ENCODE measurements at regions not wholly inside any gene's neighbourhood (a gene's known extent, or its start where the extent isn't known, plus 50 kb on each side); places are given as distances from the start of the nearest gene placed in this dataset.

DNA sequence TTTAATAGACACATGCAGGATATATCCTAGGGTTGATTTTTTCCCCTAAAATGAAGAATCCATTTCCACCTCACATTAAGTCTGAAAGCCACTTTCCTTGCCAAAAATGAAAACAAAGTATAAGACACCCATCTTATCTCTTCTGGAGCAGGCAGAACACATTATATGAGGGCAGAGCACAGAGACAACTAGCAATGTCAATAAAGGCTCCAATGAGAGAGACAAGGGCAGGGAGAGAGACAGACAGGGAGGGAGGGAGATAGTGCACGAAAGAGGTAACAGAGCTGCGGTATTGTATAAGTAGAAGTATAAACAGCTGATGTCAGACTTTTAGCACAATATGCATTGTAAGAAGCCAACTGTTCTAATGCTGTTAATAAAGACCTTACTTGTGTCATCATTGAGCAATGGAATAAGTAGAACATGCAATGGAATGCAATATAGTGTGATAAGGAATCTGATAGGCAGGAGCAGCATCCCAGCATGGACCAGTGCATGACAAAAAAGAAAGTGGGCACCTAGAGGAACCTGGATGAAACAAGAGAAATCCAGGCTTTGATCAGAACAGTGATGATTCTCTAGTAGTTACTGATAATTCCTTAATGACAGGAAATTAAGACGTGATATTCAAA lies 150.6 kb upstream of the TCF4 start:
- ATAC-seq (no peak), DNase-seq (no peak)
- TF ChIP-seq, protein P1, sequence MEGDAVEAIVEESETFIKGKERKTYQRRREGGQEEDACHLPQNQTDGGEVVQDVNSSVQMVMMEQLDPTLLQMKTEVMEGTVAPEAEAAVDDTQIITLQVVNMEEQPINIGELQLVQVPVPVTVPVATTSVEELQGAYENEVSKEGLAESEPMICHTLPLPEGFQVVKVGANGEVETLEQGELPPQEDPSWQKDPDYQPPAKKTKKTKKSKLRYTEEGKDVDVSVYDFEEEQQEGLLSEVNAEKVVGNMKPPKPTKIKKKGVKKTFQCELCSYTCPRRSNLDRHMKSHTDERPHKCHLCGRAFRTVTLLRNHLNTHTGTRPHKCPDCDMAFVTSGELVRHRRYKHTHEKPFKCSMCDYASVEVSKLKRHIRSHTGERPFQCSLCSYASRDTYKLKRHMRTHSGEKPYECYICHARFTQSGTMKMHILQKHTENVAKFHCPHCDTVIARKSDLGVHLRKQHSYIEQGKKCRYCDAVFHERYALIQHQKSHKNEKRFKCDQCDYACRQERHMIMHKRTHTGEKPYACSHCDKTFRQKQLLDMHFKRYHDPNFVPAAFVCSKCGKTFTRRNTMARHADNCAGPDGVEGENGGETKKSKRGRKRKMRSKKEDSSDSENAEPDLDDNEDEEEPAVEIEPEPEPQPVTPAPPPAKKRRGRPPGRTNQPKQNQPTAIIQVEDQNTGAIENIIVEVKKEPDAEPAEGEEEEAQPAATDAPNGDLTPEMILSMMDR (IDR thresholded peaks at IDR 0.05), result no peak
- Histone ChIP-seq H3K4me3 (no peak overlapping the region), H3K9me3 (peaks cover 16% of the 10 kb centered on the region), H3K36me3 (ENCODE audit: low read depth) (no peaks in the 10 kb centered on the region), H3K4me1 (ENCODE audit: low read depth) (no peaks in the 10 kb centered on the region)
- intact Hi-C loops (cut with DNase I, micrococcal nuclease), result no loop called here

DNA sequence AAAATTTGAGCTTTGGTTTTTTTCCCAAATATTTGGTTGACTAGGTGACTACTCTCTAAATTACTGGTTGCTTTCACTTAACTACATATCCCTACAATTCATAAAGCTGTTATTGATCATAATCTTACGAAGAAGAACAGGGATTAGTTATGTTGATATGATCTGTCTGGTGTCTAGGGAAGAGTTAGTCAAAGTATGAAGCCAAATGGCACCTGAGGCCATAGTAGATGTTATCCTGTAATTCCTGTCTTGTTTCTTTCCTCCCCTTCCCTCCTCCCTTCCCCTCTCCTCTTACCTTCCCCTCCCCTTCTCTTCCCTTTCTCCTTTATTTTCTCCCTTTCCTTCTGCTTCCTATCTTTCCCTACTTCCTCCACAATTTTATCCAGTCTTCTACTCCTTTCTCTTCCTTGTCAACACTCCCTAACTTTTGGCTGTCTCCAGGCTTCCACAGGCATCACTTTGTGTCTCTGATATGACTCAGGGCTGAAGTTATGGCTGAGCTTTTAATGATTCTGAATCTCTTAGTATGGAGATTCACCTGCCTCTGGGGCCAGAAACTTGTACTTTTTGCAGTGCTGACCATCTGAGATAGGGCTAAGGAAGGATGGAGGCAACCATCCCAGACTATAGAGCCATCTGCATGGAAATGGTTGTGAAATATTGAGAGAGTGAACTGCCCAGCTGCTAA lies 149.9 kb upstream of the TCF4 start:
- Histone ChIP-seq H3K4me1 (ENCODE audit: low read depth) (no peaks in the 10 kb centered on the region), H3K4me3 (no peak overlapping the region), H3K36me3 (ENCODE audit: low read depth) (no peaks in the 10 kb centered on the region), H3K9me3 (peaks cover 19% of the 10 kb centered on the region)
- TF ChIP-seq, protein P1 (IDR thresholded peaks at IDR 0.05), result no peak
- ATAC-seq, result no peak
- no peak for DNase-seq
- intact Hi-C loops (cut with DNase I, micrococcal nuclease), result no loop called here

DNA sequence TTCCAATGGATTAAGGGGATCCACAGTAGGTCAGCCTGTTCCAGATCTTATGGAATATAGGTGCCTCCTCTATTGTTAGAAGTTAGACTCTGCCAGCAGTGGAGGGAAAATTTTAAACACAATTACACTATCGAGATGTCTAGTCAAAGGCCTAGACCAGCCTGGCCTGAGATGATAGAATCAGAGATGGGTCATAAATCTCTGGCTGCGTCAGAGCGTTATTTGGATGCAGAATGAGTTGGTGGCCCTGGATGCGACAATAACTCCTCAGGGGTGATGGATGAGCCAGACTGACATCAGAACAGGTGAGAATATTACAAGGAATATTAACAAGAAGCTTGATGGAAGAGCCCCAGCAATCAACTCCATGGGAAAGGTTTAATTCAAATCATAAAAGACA lies 149.3 kb upstream of the TCF4 start:
- intact Hi-C loops (cut with DNase I, micrococcal nuclease), result no loop called here
- no peak for ATAC-seq
- no peaks in the 10 kb centered on the region for H3K4me1 ChIP-seq (ENCODE audit: low read depth)
- H3K36me3 ChIP-seq (ENCODE audit: low read depth), result no peaks in the 10 kb centered on the region
- TF ChIP-seq, protein P1 (IDR thresholded peaks at IDR 0.05), result no peak
- no peak overlapping the region for H3K4me3 ChIP-seq
- H3K9me3 ChIP-seq, result peaks cover 19% of the 10 kb centered on the region
- no peak for DNase-seq

DNA sequence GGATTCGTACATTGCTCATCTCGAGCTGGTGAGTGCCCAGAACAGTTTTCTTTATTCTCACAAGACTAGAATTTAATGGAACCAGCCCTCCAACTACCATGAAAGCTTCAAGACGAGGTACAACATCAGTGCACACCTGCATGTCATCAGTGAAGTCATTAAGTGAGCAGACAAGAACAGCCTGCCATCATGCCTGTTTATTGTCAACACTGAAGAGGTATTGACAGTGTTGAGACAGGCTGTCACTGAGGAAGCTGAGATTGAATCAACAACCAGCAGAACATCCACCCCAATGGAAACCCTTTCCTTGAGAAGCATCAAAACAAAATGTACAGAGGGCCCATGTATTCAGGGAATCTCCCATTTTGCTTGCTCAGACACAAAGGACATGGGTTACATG lies 148.0 kb upstream of the TCF4 start:
- Histone ChIP-seq H3K4me3 (no peak overlapping the region), H3K4me1 (ENCODE audit: low read depth) (no peaks in the 10 kb centered on the region), H3K36me3 (ENCODE audit: low read depth) (no peaks in the 10 kb centered on the region), H3K9me3 (peaks cover 11% of the 10 kb centered on the region)
- DNase-seq (no peak), ATAC-seq (no peak)
- TF ChIP-seq, protein P1 (IDR thresholded peaks at IDR 0.05), result no peak
- intact Hi-C loops (cut with DNase I, micrococcal nuclease), result no loop called here

DNA sequence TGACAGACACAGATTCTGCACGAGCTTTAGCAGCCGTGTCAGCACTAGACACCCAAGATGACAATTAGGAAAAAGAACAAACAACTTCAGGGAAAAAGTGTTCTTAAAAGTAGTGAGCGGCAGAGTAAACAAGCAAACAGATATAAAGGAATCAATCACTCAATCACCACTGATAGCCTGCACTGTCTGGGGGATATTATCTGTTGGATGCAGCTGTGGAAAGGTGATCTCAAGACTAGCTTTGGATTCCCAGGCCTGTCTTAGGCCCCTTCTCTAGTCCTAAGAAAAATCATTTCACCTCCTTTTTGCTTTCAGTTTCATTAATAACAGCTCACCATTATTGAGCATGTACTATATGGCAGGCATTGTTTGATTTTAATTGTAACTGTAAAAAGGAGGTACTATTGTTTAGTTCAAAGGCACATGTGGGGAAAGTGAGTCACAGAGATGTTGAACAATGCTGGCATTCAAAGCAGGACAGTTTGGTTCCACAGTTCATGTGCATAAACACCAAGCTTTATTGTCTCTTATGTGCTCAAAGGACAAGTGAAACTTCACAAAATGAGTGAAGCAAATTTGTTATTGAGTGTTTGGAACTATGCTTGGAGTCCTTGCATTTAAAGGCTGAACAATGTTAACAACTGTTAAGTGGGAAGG lies 147.3 kb upstream of the TCF4 start:
- intact Hi-C loops (cut with DNase I, micrococcal nuclease), result no loop called here
- ATAC-seq (no peak), DNase-seq (no peak)
- Histone ChIP-seq H3K4me3 (no peak overlapping the region), H3K9me3 (peaks cover 11% of the 10 kb centered on the region), H3K4me1 (ENCODE audit: low read depth) (no peaks in the 10 kb centered on the region), H3K36me3 (ENCODE audit: low read depth) (no peaks in the 10 kb centered on the region)
- TF ChIP-seq, protein P1 (IDR thresholded peaks at IDR 0.05), result no peak

All from mucosa of descending colon (tissue), 3 donors.